GM13976 (cell line): ENCODE measurements at regions not wholly inside any gene's neighbourhood (a gene's known extent, or its start where the extent isn't known, plus 50 kb on each side); places are given as distances from the start of the nearest gene placed in this dataset.

Source experiments
- DNase-seq: peaks from one replicate; pipeline ENCODE4 v3.0.0; 2012; ENCODE audit warnings: low spot score
- in situ Hi-C: fragments of 300-500 bp; cut with MboI; formaldehyde crosslinking; loops from one replicate; pipeline ENCODE4 v1.12.0; 2022; ENCODE audit warnings: low sequenced_read_pairs, mixed read lengths, inconsistent platforms; ENCODE audit not compliant: unreplicated experiment
- TF ChIP-seq, protein P1 (sequence below): IDR thresholded peaks from 2 replicates; pipeline ENCODE4 v1.5.1; 2012; ENCODE audit warnings: borderline replicate concordance, mild to moderate bottlenecking; ENCODE audit not compliant: insufficient read depth; ENCODE audit errors: extremely low read depth, missing control alignments, control extremely low read depth

DNA sequence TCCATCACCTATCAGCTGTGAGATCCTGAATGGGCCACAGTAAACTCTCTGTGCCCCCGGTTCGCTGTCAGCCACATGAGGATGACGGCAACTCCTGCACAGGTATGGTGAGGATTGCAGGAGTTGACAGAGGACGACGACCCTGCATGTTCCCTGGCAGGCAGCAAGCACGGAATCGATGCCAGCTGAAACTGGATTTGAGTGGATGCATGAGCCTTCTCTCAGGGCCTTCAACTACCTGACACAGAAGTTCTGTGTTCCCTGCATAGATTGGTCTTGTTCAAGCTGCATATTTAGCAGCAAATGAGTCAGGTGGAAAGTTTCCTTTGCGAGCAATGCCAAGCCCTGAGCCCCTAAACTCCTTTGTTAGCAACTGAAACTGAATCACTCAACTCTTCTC lies 69.6 kb upstream of the PTCH1 start:
- no peak for DNase-seq
- in situ Hi-C loops: no loop called here
- TF ChIP-seq, protein P1, sequence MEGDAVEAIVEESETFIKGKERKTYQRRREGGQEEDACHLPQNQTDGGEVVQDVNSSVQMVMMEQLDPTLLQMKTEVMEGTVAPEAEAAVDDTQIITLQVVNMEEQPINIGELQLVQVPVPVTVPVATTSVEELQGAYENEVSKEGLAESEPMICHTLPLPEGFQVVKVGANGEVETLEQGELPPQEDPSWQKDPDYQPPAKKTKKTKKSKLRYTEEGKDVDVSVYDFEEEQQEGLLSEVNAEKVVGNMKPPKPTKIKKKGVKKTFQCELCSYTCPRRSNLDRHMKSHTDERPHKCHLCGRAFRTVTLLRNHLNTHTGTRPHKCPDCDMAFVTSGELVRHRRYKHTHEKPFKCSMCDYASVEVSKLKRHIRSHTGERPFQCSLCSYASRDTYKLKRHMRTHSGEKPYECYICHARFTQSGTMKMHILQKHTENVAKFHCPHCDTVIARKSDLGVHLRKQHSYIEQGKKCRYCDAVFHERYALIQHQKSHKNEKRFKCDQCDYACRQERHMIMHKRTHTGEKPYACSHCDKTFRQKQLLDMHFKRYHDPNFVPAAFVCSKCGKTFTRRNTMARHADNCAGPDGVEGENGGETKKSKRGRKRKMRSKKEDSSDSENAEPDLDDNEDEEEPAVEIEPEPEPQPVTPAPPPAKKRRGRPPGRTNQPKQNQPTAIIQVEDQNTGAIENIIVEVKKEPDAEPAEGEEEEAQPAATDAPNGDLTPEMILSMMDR: no peak

DNA sequence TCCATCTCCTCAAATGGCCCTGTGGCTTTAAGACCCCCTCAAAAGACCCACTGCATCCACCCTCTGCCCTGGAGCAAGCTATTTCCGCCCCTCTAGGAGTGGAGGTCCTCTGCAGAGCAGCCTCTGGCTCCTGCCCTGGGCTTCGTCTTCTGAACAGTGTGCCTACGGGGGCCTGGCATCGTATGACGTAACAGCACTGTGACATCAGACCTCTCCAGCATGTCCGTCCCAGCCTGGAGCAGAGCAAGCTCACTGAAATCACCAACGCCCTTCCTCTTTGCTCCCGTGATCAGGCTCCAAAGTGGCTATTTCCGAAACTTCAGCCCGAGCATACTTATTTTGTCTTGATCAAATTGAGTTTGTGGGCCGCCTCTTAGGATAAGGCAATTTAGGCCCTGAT lies 69.1 kb upstream of the PTCH1 start:
- no peak for DNase-seq
- in situ Hi-C loops: no loop called here
- TF ChIP-seq, protein P1: no peak

GRCh38 chr9:95584176-95584575 lies 67.4 kb upstream of the PTCH1 start:
- DNase-seq: no peak

GRCh38 chr9:95581900-95582299 lies 65.1 kb upstream of the PTCH1 start:
- in situ Hi-C loops: no loop called here
- TF ChIP-seq, protein P1: no peak
- no peak for DNase-seq

More at GRCh38 chr9:95584176-95584575, 67.4 kb upstream of the PTCH1 start:
- TF ChIP-seq, protein P1: no peak
- in situ Hi-C loops: no loop called here

- in situ Hi-C loops: no loop called here
- DNase-seq: no peak
- TF ChIP-seq, protein P1: no peak
These were observed 64.3 kb upstream of the PTCH1 start for GRCh38 chr9:95580812-95581761.

DNA sequence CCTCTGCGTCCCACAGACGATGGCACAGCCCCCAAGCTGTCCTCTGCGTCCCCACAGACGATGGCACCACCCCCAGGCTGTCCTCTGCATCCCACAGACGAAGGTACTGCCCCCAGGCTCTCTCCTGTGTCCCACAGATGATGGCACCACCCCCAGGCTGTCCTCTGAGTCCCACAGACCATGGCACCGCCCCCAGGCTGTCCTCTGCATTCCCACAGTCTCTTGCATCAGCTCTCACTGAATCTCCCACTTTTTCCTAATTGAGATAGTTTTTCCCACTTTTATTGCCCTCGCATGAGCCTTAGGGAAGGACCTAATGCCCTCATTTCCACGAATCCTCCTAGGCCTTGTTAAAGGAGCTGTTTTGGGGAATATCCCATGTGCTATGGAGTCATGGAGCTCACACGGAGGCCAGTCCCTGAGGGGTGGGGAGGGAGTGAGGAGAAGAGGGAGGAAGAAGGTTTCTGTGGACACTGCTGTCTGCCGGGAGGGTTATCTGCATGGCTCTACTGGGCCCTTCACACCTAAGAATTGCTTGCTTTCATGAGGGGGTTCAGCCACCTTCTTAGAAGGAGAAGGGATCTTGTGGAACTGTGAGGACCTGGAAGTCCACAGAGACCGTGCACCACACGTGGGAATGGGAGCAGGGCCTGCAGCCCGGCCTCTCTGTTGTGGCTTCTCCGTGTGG lies 58.2 kb upstream of the PTCH1 start:
- in situ Hi-C loops: no loop called here
- TF ChIP-seq, protein P1: no peak
- DNase-seq: no peak
